GM21526 (cell line): ENCODE measurements at regions not wholly inside any gene's neighbourhood (a gene's known extent, or its start where the extent isn't known, plus 50 kb on each side); places are given as distances from the start of the nearest gene placed in this dataset.
A peak's percentile ranks its signal among the peaks of the same experiment; 100 is the strongest.
"Not testable (repeated sequence)": the region's sequence is repeated elsewhere in the genome, so short reads cannot be mapped to it uniquely, and the experiment has no call there.

Experiments
- ATAC-seq: cut with Tn5 transposase; IDR thresholded peaks from one replicate; pipeline ENCODE4 v1.9.1; 2021; ENCODE audit warnings: moderate library complexity; ENCODE audit not compliant: unreplicated experiment, low FRiP score

GRCh38 chr2:39932198-39932597, 153.1 kb upstream of the THUMPD2 start:
- no peak for ATAC-seq

- ATAC-seq, result no peak
Observed at GRCh38 chr2:39930175-39930917, 151.3 kb upstream of the THUMPD2 start.

- ATAC-seq, result no peak
Observed at GRCh38 chr2:39929531-39929930, 150.5 kb upstream of the THUMPD2 start.

- no peak for ATAC-seq
Observed at GRCh38 chr2:39925312-39925711, 146.3 kb upstream of the THUMPD2 start.

- no peak for ATAC-seq
Observed at GRCh38 chr2:39923455-39923854, 144.4 kb upstream of the THUMPD2 start.

GRCh38 chr2:39922679-39923405, 143.8 kb upstream of the THUMPD2 start:
- no peak for ATAC-seq

GRCh38 chr2:39920307-39920801, 141.3 kb upstream of the THUMPD2 start:
- no peak for ATAC-seq

GRCh38 chr2:39919511-39920306, 140.7 kb upstream of the THUMPD2 start:
- ATAC-seq, result no peak

- ATAC-seq, result no peak
Observed at GRCh38 chr2:39918886-39919285, 139.8 kb upstream of the THUMPD2 start.

- ATAC-seq, result not testable (repeated sequence)
Observed at GRCh38 chr2:39917371-39917770, 138.3 kb upstream of the THUMPD2 start.

GRCh38 chr2:39914949-39915348, 135.9 kb upstream of the THUMPD2 start:
- ATAC-seq, result no peak

GRCh38 chr2:39913648-39914461, 134.8 kb upstream of the THUMPD2 start:
- peak; percentile 82 for ATAC-seq

GRCh38 chr2:39902103-39902502, 123.0 kb upstream of the THUMPD2 start:
- no peak for ATAC-seq

- ATAC-seq, result no peak
Observed at GRCh38 chr2:39898934-39899333, 119.9 kb upstream of the THUMPD2 start.

GRCh38 chr2:39897273-39897672, 118.2 kb upstream of the THUMPD2 start:
- no peak for ATAC-seq

- ATAC-seq, result no peak
Observed at GRCh38 chr2:39894082-39894481, 115.0 kb upstream of the THUMPD2 start.

- ATAC-seq, result no peak
Observed at GRCh38 chr2:39893616-39894015, 114.6 kb upstream of the THUMPD2 start.

- ATAC-seq, result no peak
Observed at GRCh38 chr2:39881948-39882347, 102.9 kb upstream of the THUMPD2 start.

GRCh38 chr2:39881494-39881893, 102.4 kb upstream of the THUMPD2 start:
- no peak for ATAC-seq

- ATAC-seq, result not testable (repeated sequence)
Observed at GRCh38 chr2:39879001-39879400, 99.9 kb upstream of the THUMPD2 start.
